Gastroesophageal sphincter (tissue), 3 donors: ENCODE measurements at regions not wholly inside any gene's neighbourhood (a gene's known extent, or its start where the extent isn't known, plus 50 kb on each side); places are given as distances from the start of the nearest gene placed in this dataset.

Source experiments
- EP300 ChIP-seq: sonication (generic); formaldehyde crosslinking; IDR thresholded peaks from one replicate; pipeline ENCODE4 v1.6.1; 2017; ENCODE audit warnings: antibody characterized with exemption, mild to moderate bottlenecking
- POLR2A ChIP-seq, 2 donors: fragments of 450-650 bp; IDR thresholded peaks; one replicate each; pipeline ENCODE4 v1.6.1; 2017; ENCODE audit warnings: antibody characterized with exemption in 2 of 2, mild to moderate bottlenecking in 2 of 2, moderate library complexity in 1 of 2
- POLR2AphosphoS5 ChIP-seq: sonication (generic); formaldehyde crosslinking; IDR thresholded peaks from one replicate; pipeline ENCODE4 v1.6.1; 2017; ENCODE audit warnings: antibody characterized with exemption
- TF ChIP-seq, protein P1 (sequence below), 4 experiments: fragments of 200-600 bp in 2 of 4; fragments of 450-650 bp in 2 of 4; sonication (generic) in 1 of 4; IDR thresholded peaks; one replicate each; pipeline ENCODE4 v1.5.1; 2017 to 2019; ENCODE audit warnings: antibody characterized with exemption in 4 of 4, mild to moderate bottlenecking in 2 of 4, moderate library complexity in 2 of 4

GRCh38 chr17:77701996-77702395, 256.5 kb upstream of the TNRC6C start:
- TF ChIP-seq, protein P1, sequence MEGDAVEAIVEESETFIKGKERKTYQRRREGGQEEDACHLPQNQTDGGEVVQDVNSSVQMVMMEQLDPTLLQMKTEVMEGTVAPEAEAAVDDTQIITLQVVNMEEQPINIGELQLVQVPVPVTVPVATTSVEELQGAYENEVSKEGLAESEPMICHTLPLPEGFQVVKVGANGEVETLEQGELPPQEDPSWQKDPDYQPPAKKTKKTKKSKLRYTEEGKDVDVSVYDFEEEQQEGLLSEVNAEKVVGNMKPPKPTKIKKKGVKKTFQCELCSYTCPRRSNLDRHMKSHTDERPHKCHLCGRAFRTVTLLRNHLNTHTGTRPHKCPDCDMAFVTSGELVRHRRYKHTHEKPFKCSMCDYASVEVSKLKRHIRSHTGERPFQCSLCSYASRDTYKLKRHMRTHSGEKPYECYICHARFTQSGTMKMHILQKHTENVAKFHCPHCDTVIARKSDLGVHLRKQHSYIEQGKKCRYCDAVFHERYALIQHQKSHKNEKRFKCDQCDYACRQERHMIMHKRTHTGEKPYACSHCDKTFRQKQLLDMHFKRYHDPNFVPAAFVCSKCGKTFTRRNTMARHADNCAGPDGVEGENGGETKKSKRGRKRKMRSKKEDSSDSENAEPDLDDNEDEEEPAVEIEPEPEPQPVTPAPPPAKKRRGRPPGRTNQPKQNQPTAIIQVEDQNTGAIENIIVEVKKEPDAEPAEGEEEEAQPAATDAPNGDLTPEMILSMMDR (IDR thresholded peaks at IDR 0.05) = no peak
- TF ChIP-seq POLR2AphosphoS5 (no peak), POLR2A (IDR thresholded peaks at IDR 0.05) (no peak), EP300 (no peak)
